GM21723 (cell line): ENCODE measurements at regions not wholly inside any gene's neighbourhood (a gene's known extent, or its start where the extent isn't known, plus 50 kb on each side); places are given as distances from the start of the nearest gene placed in this dataset.

ENCODE experiments used
- ATAC-seq: cut with Tn5 transposase; IDR thresholded peaks from one replicate; pipeline ENCODE4 v1.9.1; 2021; ENCODE audit warnings: mild to moderate bottlenecking, moderate library complexity; ENCODE audit not compliant: unreplicated experiment

DNA sequence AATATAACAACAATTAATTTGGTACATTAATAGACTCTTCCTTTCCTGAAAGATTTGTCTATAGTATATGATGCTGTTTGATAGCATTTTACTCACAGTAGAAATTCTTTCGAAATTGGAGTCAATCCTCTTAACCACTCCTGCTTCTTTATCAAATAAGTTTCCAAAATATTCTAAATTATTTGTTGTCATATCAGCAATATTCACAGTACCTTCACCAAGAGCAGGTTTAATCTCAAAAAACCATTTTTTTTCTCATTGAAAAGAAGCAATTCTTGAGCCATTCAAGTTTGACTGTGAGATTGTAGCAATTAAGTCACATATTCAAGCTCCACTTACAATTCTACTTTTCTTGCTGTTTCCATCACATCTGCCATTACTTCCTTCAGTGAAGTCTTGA, 83.5 kb upstream of the PRR16 start:
- no peak for ATAC-seq

DNA sequence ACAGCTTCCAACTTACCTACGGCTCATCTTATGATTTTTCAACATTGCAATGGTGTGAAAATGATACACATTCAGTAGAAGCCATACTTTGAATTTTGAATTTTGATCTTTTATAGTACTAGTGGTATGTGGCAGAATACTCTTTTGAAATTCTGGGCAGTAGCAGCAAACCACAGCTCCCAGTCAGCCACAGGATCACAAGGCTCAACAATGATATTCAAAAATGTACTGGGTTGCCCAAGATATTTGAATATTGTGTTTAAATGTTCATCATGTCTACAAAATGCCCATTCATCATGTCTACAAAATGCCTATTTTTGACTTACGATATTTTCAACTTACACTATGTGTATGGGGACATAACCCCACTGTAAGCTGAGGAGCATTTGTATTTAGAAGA, 81.3 kb upstream of the PRR16 start:
- ATAC-seq, result no peak

DNA sequence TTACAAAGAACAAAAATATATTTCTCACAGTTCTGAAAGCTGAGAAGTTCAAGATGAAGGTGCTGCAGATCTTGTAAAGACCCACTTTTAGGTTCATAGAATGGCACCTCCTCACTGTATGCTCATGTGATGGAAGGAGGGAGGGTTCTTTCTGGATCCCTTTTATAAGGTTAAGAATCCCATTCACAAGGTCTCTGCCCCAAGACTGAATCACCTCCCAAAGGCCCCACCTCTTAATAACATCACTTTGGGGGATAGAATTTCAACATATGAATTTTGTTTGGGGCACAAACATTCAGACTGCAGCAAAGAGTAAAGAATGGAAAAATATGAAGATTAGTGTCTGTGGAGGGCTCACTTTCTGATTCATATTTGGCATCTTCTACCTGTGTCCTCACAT, 77.1 kb upstream of the PRR16 start:
- ATAC-seq, result no peak

DNA sequence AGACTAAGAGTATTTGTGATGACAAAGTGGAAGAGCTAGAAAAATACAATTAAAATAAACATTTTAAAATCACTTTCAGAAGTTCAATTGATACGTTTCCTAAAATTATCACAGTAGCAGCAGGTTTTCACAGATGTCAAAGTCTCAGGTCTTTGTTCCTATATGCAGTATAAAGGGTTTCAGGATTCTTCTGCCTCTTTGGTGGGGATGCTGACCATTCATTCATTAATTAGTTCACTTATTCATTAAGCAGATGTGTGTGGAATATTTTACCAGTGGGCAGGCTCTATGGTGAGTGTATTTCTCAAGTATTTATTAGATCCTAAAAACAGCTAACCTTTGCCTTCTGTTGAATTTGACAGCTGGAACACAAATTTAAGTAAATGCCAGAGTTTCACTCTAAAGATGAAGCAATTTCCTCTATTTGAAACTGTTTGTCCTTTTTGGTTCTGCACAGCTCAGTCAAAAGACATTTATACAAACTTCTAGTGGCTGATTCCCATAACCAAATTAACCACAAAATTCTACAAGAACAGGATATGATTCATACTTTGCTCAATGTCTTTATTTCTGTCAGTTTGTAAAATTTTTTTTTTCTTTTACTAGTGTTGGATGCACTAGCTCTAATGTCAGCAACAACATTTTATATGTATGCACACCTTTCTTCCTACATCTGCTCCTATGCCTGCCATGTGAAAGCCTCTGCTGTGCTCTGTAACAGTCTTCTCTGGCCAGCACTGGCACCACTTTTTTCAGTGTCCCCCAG, 75.9 kb upstream of the PRR16 start:
- peak; percentile 58 for ATAC-seq

DNA sequence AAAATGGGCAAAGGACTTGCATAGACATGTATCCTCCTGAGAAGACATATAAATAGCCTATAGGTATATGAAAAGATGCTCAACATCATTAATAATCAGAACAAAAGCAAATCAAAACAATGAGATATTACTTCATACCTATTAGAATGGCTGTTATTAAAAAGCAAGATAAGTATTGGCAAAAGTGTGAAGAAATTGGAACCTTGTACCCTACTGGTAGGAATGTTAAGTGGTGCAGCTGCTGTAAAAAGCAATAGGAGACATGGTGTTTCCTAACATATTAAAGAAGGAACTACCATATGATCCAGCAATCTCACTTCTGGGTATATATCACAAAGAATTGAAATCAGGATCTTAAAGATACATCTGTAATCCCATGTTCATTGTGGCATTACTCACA, 69.8 kb upstream of the PRR16 start:
- ATAC-seq, result no peak

DNA sequence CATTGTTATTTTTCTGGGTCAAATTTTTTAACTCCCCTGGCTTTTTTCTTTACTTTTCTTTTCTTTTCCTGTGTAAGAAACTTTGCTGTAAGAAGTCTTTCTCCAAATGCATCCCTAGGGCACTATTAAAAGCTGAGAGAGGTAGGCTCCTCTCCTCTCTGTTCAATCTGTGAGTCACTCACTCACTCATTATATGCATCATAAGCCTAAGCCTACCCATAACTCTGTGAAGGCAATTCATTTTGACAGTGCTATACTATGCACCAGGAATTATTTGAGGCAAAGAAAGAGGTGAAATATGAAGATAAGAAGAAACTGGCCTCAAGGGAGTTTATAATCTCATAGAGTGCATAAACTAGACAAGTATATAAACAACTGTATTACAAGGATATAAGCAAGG, 67.9 kb upstream of the PRR16 start:
- ATAC-seq, result no peak

DNA sequence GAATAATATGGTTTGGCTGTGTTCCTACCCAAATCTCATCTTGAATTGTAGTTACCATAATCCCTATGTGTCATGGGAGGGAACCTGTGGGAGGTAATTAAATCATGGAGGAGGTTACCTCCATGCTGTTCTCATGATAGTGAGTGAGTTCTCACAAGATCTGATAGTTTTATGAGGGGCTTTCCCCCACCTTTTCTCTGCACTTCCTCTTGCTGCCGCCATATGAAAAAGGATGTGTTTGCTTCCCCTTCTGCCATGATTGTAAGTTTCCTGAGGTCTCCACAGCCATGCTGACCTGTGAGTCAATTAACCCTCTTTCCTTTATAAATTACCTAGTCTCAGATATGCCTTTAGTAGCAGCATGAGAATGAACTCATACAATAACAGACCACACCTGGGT, 63.7 kb upstream of the PRR16 start:
- ATAC-seq, result no peak

DNA sequence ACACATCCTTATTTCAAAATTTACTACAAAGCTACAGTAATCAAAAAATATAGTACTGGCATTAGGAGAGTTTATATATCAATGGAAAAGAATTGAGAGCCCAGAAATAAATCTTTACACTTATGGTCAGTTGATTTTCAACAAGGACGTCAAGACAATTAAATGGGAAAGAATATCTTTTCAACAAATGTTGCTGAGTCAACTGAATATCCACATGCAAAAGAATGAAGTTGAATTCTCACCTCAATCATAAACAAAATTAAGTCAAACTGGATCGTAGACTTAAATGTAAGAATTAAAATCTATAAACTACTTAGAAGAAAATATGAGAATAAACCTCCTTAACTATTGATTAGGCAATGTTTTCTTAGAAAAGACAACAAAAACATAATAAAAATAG, 61.5 kb upstream of the PRR16 start:
- no peak for ATAC-seq

DNA sequence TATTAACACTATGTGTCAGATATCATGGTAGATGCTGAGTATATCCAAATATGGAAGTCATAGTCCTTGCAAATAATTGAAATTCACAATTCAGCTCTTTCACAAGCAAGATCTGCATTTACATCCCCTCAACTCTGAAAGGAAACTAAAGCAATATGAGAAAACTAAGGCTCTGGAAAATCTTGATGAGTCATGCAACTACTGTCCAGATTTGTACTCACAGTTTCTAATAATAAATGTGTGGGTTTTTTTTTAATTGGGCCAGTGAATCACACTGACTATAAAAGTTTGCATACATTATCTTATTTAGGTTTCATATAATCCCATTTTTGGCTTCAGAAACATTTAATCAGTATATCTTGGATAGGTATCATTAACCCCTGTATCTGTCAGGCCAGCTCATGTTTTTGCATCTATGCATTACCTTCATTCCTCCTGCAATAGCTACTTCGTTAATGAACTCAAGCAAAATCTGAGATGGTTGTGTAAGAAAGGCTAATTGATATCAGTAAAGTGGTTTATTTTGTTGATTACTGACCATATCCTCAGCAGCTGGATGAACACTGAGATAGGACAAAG, 58.7 kb upstream of the PRR16 start:
- peak; percentile 53 for ATAC-seq

DNA sequence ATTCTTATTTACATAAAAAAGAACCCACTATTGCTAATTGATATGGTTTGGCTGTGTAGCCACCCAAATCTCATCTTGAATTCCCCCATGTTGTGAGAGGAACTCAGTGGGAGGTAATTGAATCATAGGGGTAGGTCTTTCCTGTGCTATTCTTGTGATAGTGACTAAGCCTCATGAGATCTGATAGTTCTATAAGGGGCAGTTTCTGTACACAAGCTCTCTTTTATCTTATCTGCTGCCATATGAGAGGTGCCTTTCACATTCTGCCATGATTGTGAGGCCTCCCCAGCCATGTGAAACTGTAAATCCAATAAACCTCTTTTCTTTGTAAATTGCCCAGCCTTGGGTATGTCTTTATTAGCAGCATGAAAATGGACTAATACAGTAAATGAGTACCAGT, 58.2 kb upstream of the PRR16 start:
- ATAC-seq, result peak; percentile 49

DNA sequence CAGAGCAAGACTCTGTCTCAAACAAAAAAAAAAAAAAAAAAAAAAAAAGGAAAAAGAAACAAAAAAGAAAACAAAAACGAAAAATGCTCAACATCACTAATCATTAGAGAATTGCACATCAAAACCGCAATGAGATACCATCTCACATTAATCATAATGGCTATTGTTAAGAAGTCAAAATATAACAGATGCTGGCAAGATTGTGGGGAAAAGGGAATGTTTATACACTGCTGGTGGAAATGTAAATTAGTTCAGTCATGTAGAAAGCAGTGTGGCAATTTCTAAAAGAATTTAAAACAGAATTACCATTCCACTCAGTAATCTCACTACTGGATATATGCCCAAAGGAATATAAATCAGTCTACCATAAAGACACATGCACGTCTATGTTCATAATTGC, 50.4 kb upstream of the PRR16 start:
- no peak for ATAC-seq
